Testis (tissue), 2 donors: ENCODE measurements at regions not wholly inside any gene's neighbourhood (a gene's known extent, or its start where the extent isn't known, plus 50 kb on each side); places are given as distances from the start of the nearest gene placed in this dataset.

ENCODE experiments used
- POLR2A ChIP-seq: fragments of 450-650 bp; IDR thresholded peaks from one replicate; pipeline ENCODE4 v1.6.1; 2017; ENCODE audit warnings: antibody characterized with exemption, mild to moderate bottlenecking, moderate library complexity
- TF ChIP-seq, protein P1 (sequence below), 3 experiments: fragments of 450-650 bp in 2 of 3; fragments of 200-600 bp in 1 of 3; sonication (generic) in 1 of 3; IDR thresholded peaks; one replicate each; pipeline ENCODE4 v1.5.1; 2016 to 2019; ENCODE audit warnings: antibody characterized with exemption in 3 of 3, mild to moderate bottlenecking in 2 of 3, moderate library complexity in 1 of 3

DNA sequence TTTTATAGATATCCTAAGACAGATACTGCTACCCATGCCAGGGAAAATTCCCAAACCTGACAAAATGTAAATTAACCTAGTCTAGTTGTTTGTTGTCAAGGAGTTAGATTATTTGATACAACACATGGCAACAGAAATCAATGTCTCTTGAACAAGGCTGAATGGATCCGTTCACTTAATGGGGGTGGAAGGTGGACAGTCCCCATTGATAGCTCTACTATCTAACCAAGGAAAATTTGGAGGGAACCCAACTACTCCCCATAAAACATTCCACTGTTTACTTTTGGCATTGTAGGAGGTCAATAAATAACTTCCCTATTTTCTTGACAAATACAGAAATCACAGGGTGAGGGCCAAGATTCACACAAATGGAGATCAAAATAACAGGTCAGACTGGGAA lies 117.9 kb upstream of the GRIA4 start:
- TF ChIP-seq, protein P1, sequence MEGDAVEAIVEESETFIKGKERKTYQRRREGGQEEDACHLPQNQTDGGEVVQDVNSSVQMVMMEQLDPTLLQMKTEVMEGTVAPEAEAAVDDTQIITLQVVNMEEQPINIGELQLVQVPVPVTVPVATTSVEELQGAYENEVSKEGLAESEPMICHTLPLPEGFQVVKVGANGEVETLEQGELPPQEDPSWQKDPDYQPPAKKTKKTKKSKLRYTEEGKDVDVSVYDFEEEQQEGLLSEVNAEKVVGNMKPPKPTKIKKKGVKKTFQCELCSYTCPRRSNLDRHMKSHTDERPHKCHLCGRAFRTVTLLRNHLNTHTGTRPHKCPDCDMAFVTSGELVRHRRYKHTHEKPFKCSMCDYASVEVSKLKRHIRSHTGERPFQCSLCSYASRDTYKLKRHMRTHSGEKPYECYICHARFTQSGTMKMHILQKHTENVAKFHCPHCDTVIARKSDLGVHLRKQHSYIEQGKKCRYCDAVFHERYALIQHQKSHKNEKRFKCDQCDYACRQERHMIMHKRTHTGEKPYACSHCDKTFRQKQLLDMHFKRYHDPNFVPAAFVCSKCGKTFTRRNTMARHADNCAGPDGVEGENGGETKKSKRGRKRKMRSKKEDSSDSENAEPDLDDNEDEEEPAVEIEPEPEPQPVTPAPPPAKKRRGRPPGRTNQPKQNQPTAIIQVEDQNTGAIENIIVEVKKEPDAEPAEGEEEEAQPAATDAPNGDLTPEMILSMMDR (IDR thresholded peaks at IDR 0.05): no peak
- no peak for TF ChIP-seq POLR2A
